IPS DF 19.7 (cell line): ENCODE measurements at regions not wholly inside any gene's neighbourhood (a gene's known extent, or its start where the extent isn't known, plus 50 kb on each side); places are given as distances from the start of the nearest gene placed in this dataset.
"Not testable (repeated sequence)": the region's sequence is repeated elsewhere in the genome, so short reads cannot be mapped to it uniquely, and the experiment has no call there.

Experiments
- DNase-seq: peaks from one replicate; pipeline ENCODE4 v3.0.0-alpha.2; 2013; ENCODE audit warnings: low read depth, low spot score

- no peak for DNase-seq
Observed at GRCh38 chr12:115370207-115370606, 686.2 kb upstream of the TBX3 start.

- not testable (repeated sequence) for DNase-seq
Observed at GRCh38 chr12:115366277-115366676, 682.3 kb upstream of the TBX3 start.

- not testable (repeated sequence) for DNase-seq
Observed at GRCh38 chr12:115365765-115366164, 681.8 kb upstream of the TBX3 start.

GRCh38 chr12:115364921-115365320 lies 680.9 kb upstream of the TBX3 start:
- DNase-seq, result no peak

GRCh38 chr12:115362339-115362976 lies 678.5 kb upstream of the TBX3 start:
- no peak for DNase-seq

- no peak for DNase-seq
Observed at GRCh38 chr12:115357681-115358080, 673.7 kb upstream of the TBX3 start.

GRCh38 chr12:115355301-115355700 lies 671.3 kb upstream of the TBX3 start:
- no peak for DNase-seq

- no peak for DNase-seq
Observed at GRCh38 chr12:115354007-115354890, 670.3 kb upstream of the TBX3 start.

GRCh38 chr12:115353467-115353866 lies 669.5 kb upstream of the TBX3 start:
- no peak for DNase-seq

- no peak for DNase-seq
Observed at GRCh38 chr12:115351514-115352077, 667.6 kb upstream of the TBX3 start.

GRCh38 chr12:115349711-115350110 lies 665.7 kb upstream of the TBX3 start:
- no peak for DNase-seq

- DNase-seq, result no peak
Observed at GRCh38 chr12:115348301-115348700, 664.3 kb upstream of the TBX3 start.

- no peak for DNase-seq
Observed at GRCh38 chr12:115343601-115344000, 659.6 kb upstream of the TBX3 start.

- no peak for DNase-seq
Observed at GRCh38 chr12:115343008-115343407, 659.0 kb upstream of the TBX3 start.

GRCh38 chr12:115341442-115341841 lies 657.5 kb upstream of the TBX3 start:
- no peak for DNase-seq

- DNase-seq, result no peak
Observed at GRCh38 chr12:115338566-115339294, 654.8 kb upstream of the TBX3 start.

- no peak for DNase-seq
Observed at GRCh38 chr12:115337693-115338543, 653.9 kb upstream of the TBX3 start.

- DNase-seq, result no peak
Observed at GRCh38 chr12:115336506-115336905, 652.5 kb upstream of the TBX3 start.

GRCh38 chr12:115335594-115335993 lies 651.6 kb upstream of the TBX3 start:
- DNase-seq, result no peak

- DNase-seq, result no peak
Observed at GRCh38 chr12:115335048-115335447, 651.1 kb upstream of the TBX3 start.

- no peak for DNase-seq
Observed at GRCh38 chr12:115332945-115333344, 649.0 kb upstream of the TBX3 start.
